Progenitor cell of endocrine pancreas (in vitro differentiated cells): ENCODE measurements at regions not wholly inside any gene's neighbourhood (a gene's known extent, or its start where the extent isn't known, plus 50 kb on each side); places are given as distances from the start of the nearest gene placed in this dataset.
"Not testable (repeated sequence)": the region's sequence is repeated elsewhere in the genome, so short reads cannot be mapped to it uniquely, and the experiment has no call there.

Experiments
- DNase-seq: peaks from one replicate; pipeline ENCODE4 v3.0.0; 2021; ENCODE audit warnings: low spot score; ENCODE audit not compliant: unreplicated experiment
- H3K27ac Mint-ChIP-seq: 2 replicates; pipeline ENCODE4 v1.8.0; 2021; ENCODE audit warnings: mild to moderate bottlenecking, moderate library complexity, mixed read lengths
- H3K27me3 Mint-ChIP-seq: 2 replicates; pipeline ENCODE4 v1.8.0; 2021; ENCODE audit warnings: mixed read lengths
- H3K36me3 Mint-ChIP-seq: 2 replicates; pipeline ENCODE4 v1.8.0; 2022; ENCODE audit warnings: mixed read lengths; ENCODE audit not compliant: insufficient read depth
- H3K4me1 Mint-ChIP-seq: 2 replicates; pipeline ENCODE4 v1.8.0; 2021; ENCODE audit warnings: low read depth, mixed read lengths
- H3K4me3 Mint-ChIP-seq: 2 replicates; pipeline ENCODE4 v1.8.0; 2021; ENCODE audit warnings: low read depth, mild to moderate bottlenecking, moderate library complexity, mixed read lengths
- H3K9me3 Mint-ChIP-seq: 2 replicates; pipeline ENCODE4 v1.8.0; 2021; ENCODE audit warnings: low read depth, mixed read lengths
- CTCF ChIP-seq: fragments of 200-600 bp; sonication (generic); IDR thresholded peaks from one replicate; pipeline ENCODE4 v1.5.0; 2021; ENCODE audit warnings: antibody characterized with exemption, mild to moderate bottlenecking; ENCODE audit not compliant: unreplicated experiment

- no peak for TF ChIP-seq CTCF
- no peaks in the 10 kb centered on the region for H3K4me1 Mint-ChIP-seq
- H3K9me3 Mint-ChIP-seq = no peaks in the 10 kb centered on the region
- H3K27ac Mint-ChIP-seq = no peak overlapping the region
- DNase-seq = no peak
- no peaks in the 10 kb centered on the region for H3K27me3 Mint-ChIP-seq
- no peaks in the 10 kb centered on the region for H3K36me3 Mint-ChIP-seq
- H3K4me3 Mint-ChIP-seq = no peak overlapping the region
These were observed 119.3 kb upstream of the ACBD5 start for GRCh38 chr10:27359792-27360355.

GRCh38 chr10:27356738-27357137, 116.1 kb upstream of the ACBD5 start:
- TF ChIP-seq CTCF = no peak

GRCh38 chr10:27355918-27356573, 115.4 kb upstream of the ACBD5 start:
- no peak for DNase-seq
- H3K36me3 Mint-ChIP-seq = no peaks in the 10 kb centered on the region
- H3K4me3 Mint-ChIP-seq = no peak overlapping the region
- peaks cover 6% of the 10 kb centered on the region for H3K27me3 Mint-ChIP-seq
- H3K4me1 Mint-ChIP-seq = no peaks in the 10 kb centered on the region
- TF ChIP-seq CTCF = no peak
- H3K27ac Mint-ChIP-seq = no peak overlapping the region
- no peaks in the 10 kb centered on the region for H3K9me3 Mint-ChIP-seq

More at GRCh38 chr10:27356738-27357137, 116.1 kb upstream of the ACBD5 start:
- H3K4me3 Mint-ChIP-seq = no peak overlapping the region
- peaks cover 6% of the 10 kb centered on the region for H3K27me3 Mint-ChIP-seq
- H3K27ac Mint-ChIP-seq = no peak overlapping the region
- H3K4me1 Mint-ChIP-seq = no peaks in the 10 kb centered on the region
- H3K36me3 Mint-ChIP-seq = no peaks in the 10 kb centered on the region
- no peaks in the 10 kb centered on the region for H3K9me3 Mint-ChIP-seq
- no peak for DNase-seq

- not testable (repeated sequence) for H3K9me3 Mint-ChIP-seq, H3K36me3 Mint-ChIP-seq, H3K4me3 Mint-ChIP-seq, H3K27me3 Mint-ChIP-seq, H3K27ac Mint-ChIP-seq, DNase-seq, H3K4me1 Mint-ChIP-seq
These were observed 114.2 kb upstream of the ACBD5 start for GRCh38 chr10:27354643-27355270.

GRCh38 chr10:27354100-27354499, 113.5 kb upstream of the ACBD5 start:
- DNase-seq, H3K27me3 Mint-ChIP-seq, H3K27ac Mint-ChIP-seq, H3K9me3 Mint-ChIP-seq, H3K4me1 Mint-ChIP-seq, H3K4me3 Mint-ChIP-seq, H3K36me3 Mint-ChIP-seq: not testable (repeated sequence)

GRCh38 chr10:27349987-27350386, 109.4 kb upstream of the ACBD5 start:
- Mint-ChIP-seq H3K27me3 (peaks cover 8% of the 10 kb centered on the region), H3K27ac (no peak overlapping the region), H3K4me1 (peaks cover 3% of the 10 kb centered on the region), H3K4me3 (no peak overlapping the region), H3K36me3 (no peaks in the 10 kb centered on the region), H3K9me3 (no peaks in the 10 kb centered on the region)
- no peak for DNase-seq
- no peak for TF ChIP-seq CTCF

- peaks cover 14% of the 10 kb centered on the region for H3K27me3 Mint-ChIP-seq
- not testable (repeated sequence) for H3K4me1 Mint-ChIP-seq, DNase-seq, H3K9me3 Mint-ChIP-seq, H3K4me3 Mint-ChIP-seq, H3K27ac Mint-ChIP-seq, H3K36me3 Mint-ChIP-seq
These were observed 107.2 kb upstream of the ACBD5 start for GRCh38 chr10:27347827-27348207.
